Eye (tissue), 1 donor: ENCODE measurements at regions not wholly inside any gene's neighbourhood (a gene's known extent, or its start where the extent isn't known, plus 50 kb on each side); places are given as distances from the start of the nearest gene placed in this dataset.
A peak's percentile ranks its signal among the peaks of the same experiment; 100 is the strongest.
"Not testable (repeated sequence)": the region's sequence is repeated elsewhere in the genome, so short reads cannot be mapped to it uniquely, and the experiment has no call there.

Experiments
- DNase-seq: peaks from one replicate; pipeline ENCODE4 v3.0.0-alpha.2; 2015

GRCh38 chr18:60319129-60319528, 53.4 kb downstream of the MC4R start:
- no peak for DNase-seq

DNA sequence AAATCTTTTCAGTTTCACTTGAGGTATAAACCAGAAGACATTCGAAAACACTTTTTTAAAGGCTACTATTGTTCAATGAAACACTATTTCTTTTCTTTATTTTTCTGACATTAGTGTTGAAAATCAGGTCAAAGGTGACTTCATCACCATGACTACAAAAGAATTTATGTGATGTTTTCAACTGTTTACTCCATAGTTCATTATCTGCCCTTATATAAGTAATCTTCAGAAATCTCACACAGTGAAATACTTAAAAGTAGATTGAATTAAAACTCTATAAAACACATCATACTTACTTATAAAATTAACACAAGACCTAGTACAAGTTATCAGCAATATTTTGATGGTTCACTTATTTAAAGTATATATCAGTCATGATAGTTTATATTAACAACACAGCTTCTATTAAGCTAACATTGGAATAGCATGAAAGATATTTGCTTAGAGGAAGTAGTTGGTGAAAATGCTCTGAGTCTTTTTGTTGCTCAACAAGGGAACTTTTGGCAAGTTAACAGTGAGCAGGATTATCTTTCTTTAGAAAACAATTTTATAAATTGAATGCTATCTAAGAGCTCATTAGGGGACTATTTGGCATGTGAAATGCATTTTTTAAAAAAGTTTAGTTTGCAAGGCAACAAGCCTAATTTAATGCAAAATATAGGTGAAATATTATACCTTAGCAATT, 60.8 kb downstream of the MC4R start:
- no peak for DNase-seq

GRCh38 chr18:60295674-60296073, 76.9 kb downstream of the MC4R start:
- no peak for DNase-seq

GRCh38 chr18:60292186-60292585, 80.4 kb downstream of the MC4R start:
- no peak for DNase-seq

GRCh38 chr18:60279391-60279790, 93.2 kb downstream of the MC4R start:
- DNase-seq = no peak

- DNase-seq = no peak
Observed at GRCh38 chr18:60277855-60278480, 94.6 kb downstream of the MC4R start.

DNA sequence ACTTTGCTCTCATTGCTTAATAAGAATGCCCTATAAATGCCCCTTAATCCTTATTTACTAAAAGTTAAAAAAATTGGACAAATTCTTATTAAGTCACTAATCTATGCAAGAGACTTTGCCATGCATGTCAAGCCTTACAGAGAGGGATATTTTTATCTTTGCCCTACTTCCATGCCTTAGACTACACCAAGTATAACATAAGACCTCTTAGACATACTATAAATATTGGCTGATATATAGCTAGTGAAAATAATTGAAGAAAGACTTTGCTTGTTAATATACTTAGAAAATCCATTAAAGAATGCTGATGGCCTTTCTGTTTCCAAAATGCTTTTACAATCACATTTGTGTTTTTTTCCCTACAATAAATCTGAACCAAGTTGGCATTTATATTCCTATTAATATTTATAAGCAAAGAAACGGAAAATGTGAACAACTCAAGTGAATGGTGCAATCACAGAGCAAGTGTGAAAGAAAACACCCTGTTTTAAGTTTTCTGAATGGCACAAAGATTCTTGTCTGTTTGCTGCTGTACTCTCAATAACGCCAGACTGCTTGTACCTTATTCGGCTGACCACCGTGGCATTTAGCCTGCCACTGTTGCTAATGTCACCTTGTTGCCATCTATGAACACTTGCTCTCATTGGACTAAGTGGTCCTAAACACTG, 105.0 kb downstream of the MC4R start:
- DNase-seq = no peak

DNA sequence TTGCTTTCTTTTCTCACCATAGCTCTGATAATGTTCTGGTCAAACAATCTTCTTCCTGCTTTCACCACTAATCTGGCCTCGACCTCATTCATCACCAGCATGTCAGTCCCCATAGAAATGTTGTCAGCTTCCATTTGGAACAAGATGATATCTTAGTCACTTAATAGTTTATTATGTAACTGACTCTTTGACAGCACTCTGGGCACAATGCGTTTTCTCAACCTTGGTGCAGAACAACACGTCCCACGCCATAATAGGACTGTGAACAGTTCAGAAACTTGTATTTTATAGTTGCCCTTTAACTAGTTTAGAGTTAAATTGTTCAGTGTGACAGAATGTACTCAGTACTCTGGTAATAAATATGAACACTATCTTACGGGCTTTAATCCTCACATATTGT, 106.0 kb downstream of the MC4R start:
- DNase-seq = no peak

- DNase-seq = no peak
Observed at GRCh38 chr18:60259052-60259681, 113.4 kb downstream of the MC4R start.

DNA sequence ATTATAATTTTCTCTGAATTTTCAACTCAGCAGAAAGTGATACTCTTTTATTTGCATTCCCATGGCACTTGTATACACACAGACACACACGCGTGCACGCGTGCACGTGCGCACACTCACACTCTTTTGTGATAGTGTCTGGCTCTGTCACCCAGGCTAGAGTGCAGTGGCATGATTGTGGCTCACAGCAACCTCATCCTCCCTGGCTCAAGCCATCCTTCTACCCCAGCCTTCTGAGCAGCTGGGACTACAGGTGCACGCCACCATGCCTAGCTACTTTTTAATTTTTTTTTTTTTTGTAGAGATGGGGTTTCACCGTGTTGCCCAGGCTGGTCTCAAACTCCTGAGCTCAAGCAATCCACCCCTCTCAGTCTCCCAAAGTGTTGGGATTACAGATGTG, 123.2 kb downstream of the MC4R start:
- no peak for DNase-seq

DNA sequence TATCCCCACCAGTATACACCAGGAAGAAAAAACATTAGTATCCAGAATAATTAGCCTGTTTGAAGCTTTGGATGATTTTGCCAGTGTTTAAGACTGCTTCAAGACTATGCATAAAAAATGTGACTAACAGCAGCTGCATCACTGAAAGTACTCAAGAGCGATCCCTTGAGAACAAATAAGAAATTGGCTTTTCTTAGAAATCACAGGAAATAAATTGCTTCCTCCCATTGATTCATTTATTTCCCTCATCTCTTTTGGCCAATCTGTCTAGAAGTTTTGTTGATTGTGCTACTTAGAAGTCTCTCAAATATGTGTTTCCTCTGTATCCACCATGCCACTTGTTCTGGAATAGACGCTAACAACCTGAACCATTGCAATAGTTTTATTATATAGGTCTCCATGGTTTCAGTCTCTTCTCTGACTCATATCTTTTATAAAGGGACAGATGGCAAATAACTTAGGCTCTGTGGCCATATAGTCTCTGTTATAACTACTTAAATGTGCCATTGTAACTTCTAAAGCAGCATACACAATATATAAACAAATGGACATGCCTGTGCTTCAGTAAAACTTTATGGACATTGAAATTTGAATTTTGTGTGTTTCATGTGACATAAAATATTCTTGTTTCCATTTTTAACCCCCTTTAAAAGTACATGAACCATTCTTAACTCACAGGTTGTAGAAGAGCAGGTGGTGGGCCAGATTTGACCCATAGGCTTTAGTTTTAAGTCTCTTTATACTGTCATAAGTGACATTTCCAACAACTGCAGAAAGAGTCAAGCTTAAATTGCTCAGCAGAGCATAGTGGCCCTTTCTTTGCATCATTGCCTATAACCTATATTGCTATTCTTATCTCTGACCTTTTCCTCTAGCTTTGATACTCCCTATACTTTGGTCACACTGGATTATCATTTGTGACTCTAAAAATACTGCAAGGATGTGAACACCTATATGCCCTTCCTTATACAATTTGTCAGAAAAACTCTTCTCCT, 123.9 kb downstream of the MC4R start:
- DNase-seq = no peak

DNA sequence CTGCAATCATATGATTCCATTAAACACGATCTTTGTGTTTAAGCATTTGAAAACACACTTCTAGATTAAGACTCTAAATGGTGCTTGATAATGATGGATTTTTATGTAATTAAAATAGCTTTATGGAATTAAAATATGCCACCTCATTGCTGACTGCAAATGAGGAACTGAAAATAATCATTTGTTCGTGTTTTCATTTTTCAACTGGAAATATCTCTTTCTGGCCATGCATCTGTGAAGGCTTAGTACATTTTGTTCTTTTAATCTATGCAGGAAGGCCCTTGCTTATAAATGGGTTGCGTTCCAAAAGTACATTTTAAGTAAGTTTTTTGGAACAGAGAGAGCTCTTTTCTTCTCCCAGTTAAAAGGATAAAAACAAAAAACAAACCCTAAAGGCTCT, 125.5 kb downstream of the MC4R start:
- DNase-seq = no peak

DNA sequence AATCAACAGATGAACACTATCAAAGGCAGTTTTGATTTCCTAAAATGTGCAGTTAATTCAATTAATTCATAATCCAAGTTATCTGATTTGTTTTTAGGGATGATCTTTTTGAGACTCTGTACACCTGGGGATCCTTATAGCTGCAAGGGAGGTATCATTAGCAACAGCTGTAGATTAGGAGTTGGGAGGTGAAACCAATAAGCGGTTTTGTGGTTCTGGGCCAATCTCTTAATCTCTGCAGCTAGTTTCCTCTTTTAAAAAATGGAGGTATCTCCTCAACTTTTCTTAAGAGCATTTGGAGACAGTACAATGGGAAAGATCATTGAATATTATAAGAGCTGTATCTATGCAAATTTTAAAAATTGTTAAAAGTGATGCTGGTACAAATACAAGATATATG, 126.0 kb downstream of the MC4R start:
- no peak for DNase-seq

DNA sequence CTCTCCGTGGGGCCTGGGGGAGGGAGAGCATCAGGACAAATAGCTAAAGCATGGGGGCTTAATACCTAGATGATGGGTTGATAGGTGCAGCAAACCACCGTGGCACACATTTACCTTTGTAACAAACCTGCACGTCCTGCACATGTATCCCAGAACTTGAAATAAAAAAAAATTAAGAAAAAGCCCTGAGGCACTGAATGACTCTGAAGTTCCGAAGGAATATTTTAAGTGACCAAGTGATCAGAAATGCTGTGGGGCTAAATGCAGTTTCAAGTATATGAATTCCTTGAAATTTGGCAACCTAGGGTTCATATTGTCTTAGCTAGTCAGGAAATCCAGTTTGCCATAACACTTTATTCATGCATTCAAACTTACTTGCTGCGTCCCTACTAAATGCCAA, 127.5 kb downstream of the MC4R start:
- DNase-seq = no peak

DNA sequence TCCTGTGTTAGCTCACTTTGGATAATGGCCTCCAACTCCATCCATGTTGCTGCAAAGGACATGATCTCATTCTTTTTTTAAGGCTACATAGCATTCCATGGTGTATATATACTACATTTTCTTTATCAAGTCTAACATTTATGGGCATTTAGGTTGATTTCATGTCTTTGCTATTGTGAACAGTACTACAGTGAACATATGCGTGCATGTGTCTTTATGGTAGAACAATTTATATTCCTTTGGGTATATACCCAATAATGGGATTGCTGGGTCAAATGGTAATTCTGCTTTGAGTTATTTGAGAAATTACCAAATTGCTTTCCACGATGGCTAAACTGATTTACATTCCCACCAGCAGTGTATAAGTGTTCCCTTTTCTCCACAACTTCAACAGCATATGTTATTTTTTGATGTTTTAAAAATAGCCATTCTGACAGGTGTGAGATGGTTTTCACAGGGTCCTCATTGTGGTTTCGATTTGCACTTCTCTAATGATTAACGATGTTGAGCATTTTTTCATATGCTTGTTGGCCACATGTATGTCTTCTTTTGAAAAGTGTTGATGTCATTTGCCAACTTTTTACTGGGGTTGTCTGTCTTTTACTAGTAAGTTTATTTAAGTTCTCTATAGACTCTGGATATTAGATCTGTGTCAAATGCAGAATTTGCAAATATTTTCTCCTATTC, 133.4 kb downstream of the MC4R start:
- DNase-seq = not testable (repeated sequence)

DNA sequence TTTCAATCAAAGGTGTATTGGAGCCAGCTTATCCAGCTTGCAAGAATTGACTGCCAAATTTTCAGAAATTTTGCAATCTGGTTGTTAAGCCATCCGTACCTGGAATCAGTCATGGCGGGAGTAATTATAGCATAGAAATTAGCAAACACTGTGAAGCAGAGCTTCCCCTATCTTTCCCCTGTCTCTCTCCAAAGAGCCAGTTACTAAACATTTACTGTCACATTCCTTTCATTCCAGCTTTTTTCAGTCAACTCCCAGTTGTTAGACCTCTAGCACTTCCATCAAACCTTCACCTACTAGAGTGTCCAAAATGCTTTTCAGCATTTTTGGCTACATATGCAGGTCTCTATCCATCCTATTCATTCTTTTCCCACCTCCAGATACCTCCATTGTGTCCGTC, 137.4 kb downstream of the MC4R start:
- no peak for DNase-seq

DNA sequence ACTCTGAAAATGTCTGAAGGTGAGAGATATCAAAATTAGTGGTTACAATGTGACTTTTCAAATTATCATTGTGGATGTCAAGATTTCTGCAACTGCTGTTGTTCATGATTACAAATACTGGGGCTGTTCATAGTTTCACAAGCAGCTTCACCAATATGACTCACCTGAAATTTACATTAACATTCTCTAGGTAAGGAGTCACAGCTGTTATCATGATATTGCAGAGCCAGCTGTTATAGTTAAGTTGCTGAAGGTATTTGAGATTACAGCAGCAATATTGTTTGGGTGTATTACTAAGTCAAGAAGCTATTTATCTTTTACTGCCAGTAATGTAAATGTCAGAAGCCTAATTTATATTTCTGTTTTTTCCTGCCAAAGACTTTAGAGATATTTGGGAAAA, 140.0 kb downstream of the MC4R start:
- no peak for DNase-seq

GRCh38 chr18:60228609-60229595, 143.7 kb downstream of the MC4R start:
- peak; percentile 17 for DNase-seq

GRCh38 chr18:60215432-60215831, 157.1 kb downstream of the MC4R start:
- DNase-seq = no peak

GRCh38 chr18:60209042-60209441, 163.5 kb downstream of the MC4R start:
- DNase-seq = no peak

- DNase-seq = no peak
Observed at GRCh38 chr18:60202708-60203107, 169.9 kb downstream of the MC4R start.
